Muscle layer of colon (tissue), 2 donors: ENCODE measurements at regions not wholly inside any gene's neighbourhood (a gene's known extent, or its start where the extent isn't known, plus 50 kb on each side); places are given as distances from the start of the nearest gene placed in this dataset.
"Not testable (repeated sequence)": the region's sequence is repeated elsewhere in the genome, so short reads cannot be mapped to it uniquely, and the experiment has no call there.

Experiments
- H3K27ac ChIP-seq: one replicate; pipeline ENCODE4 v1.7.0; 2013; ENCODE audit warnings: low read depth, mild to moderate bottlenecking, low read length, moderate library complexity
- H3K27me3 ChIP-seq, 2 donors: one replicate each; pipeline ENCODE4 v1.7.0; 2013; ENCODE audit warnings: low read length in 2 of 2, mild to moderate bottlenecking in 2 of 2; ENCODE audit not compliant: insufficient read depth in 2 of 2, control insufficient read depth in 1 of 2
- H3K36me3 ChIP-seq: one replicate; pipeline ENCODE4 v1.7.0; 2013; ENCODE audit warnings: mild to moderate bottlenecking, low read length; ENCODE audit not compliant: insufficient read depth
- H3K4me1 ChIP-seq: one replicate; pipeline ENCODE4 v1.7.0; 2013; ENCODE audit warnings: mild to moderate bottlenecking, low read length; ENCODE audit not compliant: insufficient read depth
- H3K4me3 ChIP-seq, 2 donors: one replicate each; pipeline ENCODE4 v1.7.0; 2013; ENCODE audit warnings: low read length in 2 of 2, low read depth in 1 of 2, mild to moderate bottlenecking in 1 of 2, moderate library complexity in 1 of 2
- H3K9ac ChIP-seq: one replicate; pipeline ENCODE4 v1.7.0; 2013; ENCODE audit warnings: low read length
- H3K9me3 ChIP-seq: one replicate; pipeline ENCODE4 v1.7.0; 2013; ENCODE audit warnings: mild to moderate bottlenecking, low read length
- donor health status: abdominal sarcoma.
- donor health status: Adenocarcinoma of cecum.

DNA sequence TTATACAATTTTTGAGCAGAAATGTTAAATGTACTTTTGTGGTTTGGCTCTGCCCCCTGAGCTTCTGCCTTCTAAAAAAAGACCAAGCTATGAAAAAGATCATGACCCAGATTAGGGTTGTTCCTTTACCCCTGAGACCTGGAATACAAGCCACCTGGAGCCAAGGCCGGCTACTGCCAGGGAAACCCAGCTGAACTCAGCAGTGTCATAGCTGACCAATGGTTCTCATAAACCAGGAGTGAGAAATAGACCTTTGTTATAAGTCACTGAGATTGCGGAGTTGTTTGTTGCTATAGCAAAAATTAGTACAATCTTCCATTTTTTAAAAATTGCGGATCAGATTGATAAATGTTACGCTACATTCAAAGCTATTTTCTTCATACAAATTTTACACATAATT lies 1261.7 kb downstream of the ROBO1 start:
- Histone ChIP-seq H3K9ac (no peak overlapping the region), H3K4me1 (no peaks in the 10 kb centered on the region), H3K27me3 (no peaks in the 10 kb centered on the region), H3K4me3 (no peak overlapping the region), H3K9me3 (no peaks in the 10 kb centered on the region), H3K27ac (no peak overlapping the region), H3K36me3 (no peaks in the 10 kb centered on the region)

DNA sequence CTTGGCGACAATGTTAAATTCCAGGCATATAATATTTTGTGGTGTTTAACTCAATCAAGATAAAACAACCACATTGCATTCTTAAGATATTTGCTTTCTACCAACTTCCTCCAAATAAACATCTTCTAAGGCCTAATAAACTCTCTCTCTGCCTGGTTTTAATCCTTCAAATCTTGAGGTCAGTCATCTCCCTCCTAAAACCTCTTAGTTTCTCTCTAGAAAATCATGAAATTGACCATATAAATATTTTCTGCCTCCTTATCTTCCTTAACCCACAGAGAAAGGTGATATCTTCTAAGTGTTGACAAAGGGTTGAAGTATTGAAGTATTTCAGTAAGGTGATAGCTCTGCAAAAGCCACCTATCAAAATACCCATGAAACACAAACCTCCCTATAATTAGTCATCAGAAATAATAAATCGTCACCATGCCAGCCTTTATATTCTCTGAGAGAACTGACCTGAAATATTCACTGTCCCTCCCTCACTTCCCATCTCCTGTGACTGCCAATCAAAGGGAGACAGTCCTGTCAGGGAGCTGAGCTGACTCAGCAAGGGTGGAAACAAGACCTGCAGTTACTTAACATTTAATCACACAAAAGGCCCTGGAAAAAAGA lies 1261.1 kb downstream of the ROBO1 start:
- H3K9me3 ChIP-seq, result no peaks in the 10 kb centered on the region
- H3K4me3 ChIP-seq, result no peak overlapping the region
- H3K4me1 ChIP-seq, result no peaks in the 10 kb centered on the region
- no peaks in the 10 kb centered on the region for H3K36me3 ChIP-seq
- no peaks in the 10 kb centered on the region for H3K27me3 ChIP-seq
- no peak overlapping the region for H3K9ac ChIP-seq
- H3K27ac ChIP-seq, result no peak overlapping the region

DNA sequence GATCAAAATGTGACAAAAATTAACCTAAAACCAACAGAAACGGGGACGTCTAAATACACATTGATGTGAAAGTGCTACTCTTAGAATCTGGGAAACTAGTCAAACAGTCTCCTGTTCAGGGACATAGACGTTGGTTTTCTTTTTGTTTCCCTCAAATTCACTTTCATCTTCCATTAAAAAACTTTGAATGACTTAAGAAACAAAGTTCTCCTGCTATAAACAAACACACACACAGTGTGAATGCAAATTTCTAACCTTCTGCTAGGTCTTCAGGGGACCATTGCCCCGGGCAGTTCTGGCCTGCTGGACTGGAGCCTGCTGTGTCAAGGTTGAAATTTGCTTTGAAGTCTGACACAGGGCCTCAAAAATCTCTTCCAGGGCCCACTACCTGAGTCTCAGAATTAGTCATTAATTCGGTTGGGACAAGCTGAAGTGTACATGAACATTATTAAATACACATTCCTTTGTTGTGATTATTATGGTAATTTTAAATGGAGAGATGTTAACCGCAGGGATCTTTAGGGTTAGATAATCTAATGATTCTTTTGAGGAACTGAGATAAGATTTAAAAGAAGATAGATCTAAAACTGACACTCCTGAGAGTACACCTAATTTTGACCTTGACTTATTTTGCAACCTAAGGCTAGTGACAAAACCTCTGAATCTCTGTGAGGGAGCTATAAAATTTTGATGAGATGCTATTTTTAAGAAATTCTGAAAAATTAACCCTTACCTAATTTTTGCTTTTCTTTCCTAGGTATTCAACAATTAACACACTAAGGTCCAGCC lies 1260.4 kb downstream of the ROBO1 start:
- Histone ChIP-seq H3K4me3 (no peak overlapping the region), H3K9me3 (no peaks in the 10 kb centered on the region), H3K36me3 (no peaks in the 10 kb centered on the region), H3K9ac (no peak overlapping the region), H3K27me3 (no peaks in the 10 kb centered on the region), H3K4me1 (no peaks in the 10 kb centered on the region), H3K27ac (no peak overlapping the region)

DNA sequence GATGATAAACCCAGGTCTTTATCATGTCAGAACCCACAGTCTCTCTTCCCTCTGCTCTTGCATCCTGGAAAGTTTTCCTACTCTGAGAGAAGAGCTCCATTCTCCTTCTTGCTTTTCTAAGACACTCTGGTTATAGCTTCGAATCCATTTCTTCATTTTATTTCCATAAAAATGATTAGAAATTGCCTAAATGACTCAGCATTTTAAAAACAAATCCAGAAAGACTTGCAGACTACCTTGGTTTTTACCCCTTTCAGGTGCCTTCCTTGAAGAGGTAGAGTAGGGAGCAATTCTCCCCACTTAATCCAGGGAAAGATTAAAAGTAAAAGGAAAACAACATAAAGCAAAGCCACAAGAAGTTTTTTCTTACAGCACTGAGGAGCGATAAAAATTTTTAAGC lies 1256.0 kb downstream of the ROBO1 start:
- H3K4me1 ChIP-seq, result no peaks in the 10 kb centered on the region
- H3K36me3 ChIP-seq, result no peaks in the 10 kb centered on the region
- H3K9me3 ChIP-seq, result no peaks in the 10 kb centered on the region
- H3K27ac ChIP-seq, result no peak overlapping the region
- H3K27me3 ChIP-seq, result no peaks in the 10 kb centered on the region
- no peak overlapping the region for H3K4me3 ChIP-seq
- H3K9ac ChIP-seq, result no peak overlapping the region

DNA sequence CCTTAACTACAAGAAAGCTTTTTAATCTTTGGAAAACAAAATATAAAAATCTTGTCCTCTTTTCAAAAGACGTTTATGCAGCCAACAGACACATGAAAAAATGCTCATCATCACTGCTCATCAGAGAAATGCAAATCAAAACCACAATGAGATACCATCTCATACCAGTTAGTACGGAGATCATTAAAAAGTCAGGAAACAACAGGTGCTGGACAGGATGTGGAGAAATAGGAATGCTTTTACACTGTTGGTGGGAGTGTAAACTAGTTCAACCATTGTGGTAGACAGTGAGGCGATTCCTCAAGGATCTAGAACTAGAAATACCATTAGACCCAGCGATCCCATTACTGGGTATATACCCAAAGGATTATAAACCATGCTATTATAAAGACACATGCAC lies 1255.0 kb downstream of the ROBO1 start:
- H3K9me3 ChIP-seq, H3K27ac ChIP-seq, H3K36me3 ChIP-seq, H3K4me3 ChIP-seq, H3K9ac ChIP-seq, H3K27me3 ChIP-seq, H3K4me1 ChIP-seq: not testable (repeated sequence)

DNA sequence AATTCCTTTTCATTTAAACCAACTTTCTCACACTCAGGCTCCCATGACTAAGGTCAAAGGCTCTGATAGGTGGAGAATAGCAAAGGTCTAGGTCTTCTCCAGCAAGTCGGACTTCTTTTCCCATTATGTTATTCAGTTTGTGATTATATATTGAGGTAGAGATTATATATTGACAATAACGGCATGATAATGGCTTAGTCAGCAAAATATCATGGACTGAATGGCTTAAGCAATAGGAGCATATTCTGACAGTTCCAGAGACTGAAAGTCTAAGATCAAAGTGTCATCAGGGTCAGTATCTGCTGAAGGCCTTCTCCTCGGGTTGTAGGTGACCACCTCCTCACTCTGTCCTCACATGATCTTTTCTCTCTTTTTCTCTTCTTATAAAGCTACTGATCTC lies 1251.4 kb downstream of the ROBO1 start:
- no peaks in the 10 kb centered on the region for H3K36me3 ChIP-seq
- H3K27me3 ChIP-seq, result no peaks in the 10 kb centered on the region
- H3K9ac ChIP-seq, result no peak overlapping the region
- no peaks in the 10 kb centered on the region for H3K9me3 ChIP-seq
- H3K27ac ChIP-seq, result no peak overlapping the region
- no peaks in the 10 kb centered on the region for H3K4me1 ChIP-seq
- H3K4me3 ChIP-seq, result no peak overlapping the region

DNA sequence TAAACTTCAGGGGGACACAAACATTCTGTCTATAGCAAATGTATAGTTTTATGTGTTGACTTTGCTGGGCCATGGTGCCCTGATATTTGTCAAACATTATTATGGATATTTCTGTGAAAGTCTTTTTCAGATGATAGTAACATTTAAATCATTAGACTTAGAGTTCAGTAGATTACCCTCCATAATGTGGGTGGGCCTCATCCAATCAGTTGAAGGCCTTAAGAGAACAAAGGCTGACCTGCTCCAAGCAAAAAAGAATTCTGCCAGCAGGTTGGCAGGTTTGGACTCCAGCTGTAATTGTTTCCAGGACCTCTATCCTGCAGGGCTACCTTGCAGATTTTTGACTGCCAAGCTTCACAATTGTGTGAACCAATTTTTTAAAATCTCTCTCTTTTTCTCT lies 1250.9 kb downstream of the ROBO1 start:
- no peak overlapping the region for H3K4me3 ChIP-seq
- H3K27ac ChIP-seq, result no peak overlapping the region
- H3K27me3 ChIP-seq, result no peaks in the 10 kb centered on the region
- H3K9ac ChIP-seq, result no peak overlapping the region
- H3K9me3 ChIP-seq, result no peaks in the 10 kb centered on the region
- no peaks in the 10 kb centered on the region for H3K36me3 ChIP-seq
- H3K4me1 ChIP-seq, result no peaks in the 10 kb centered on the region

DNA sequence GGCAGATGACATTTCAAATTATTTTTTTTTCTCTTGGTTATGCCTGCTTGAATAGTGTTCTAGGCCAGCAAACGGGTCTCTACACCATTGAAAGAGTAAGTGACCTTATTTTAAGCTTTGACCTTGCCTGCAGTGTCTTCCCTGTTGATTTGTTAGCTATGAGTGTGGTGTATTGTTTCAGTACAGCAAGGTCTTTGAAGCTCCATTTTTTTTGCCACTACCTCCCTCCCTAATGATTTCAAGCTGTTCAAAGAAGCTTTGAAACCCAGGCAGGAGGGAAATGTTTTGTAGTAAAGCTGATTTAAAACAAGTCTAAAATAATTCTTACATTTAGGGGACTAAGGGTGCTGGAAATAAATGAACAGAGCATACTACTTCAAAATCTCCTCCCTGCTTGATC lies 1249.8 kb downstream of the ROBO1 start:
- Histone ChIP-seq H3K9ac (no peak overlapping the region), H3K36me3 (no peaks in the 10 kb centered on the region), H3K27ac (no peak overlapping the region), H3K9me3 (no peaks in the 10 kb centered on the region), H3K4me1 (no peaks in the 10 kb centered on the region), H3K4me3 (no peak overlapping the region), H3K27me3 (no peaks in the 10 kb centered on the region)

DNA sequence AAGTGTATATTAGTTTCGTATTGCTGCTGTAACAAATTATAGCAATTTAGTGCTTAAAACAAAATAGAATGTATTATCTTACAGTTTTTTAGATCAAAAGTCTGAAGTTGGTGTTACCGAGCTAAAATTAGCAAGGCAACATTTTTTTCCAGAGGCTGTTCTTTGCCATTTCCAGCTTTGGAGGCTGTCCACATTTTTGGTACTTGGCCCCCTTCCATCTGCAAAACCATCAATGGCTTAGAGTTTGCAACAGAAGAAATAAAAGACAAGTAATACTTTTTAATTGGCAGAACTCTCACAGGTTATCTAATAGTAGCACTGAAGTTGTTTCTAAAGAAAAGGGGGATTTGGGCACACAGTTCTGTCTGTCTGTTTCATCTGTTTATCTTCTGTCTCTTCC lies 1248.5 kb downstream of the ROBO1 start:
- no peak overlapping the region for H3K4me3 ChIP-seq
- H3K9me3 ChIP-seq, result no peaks in the 10 kb centered on the region
- no peak overlapping the region for H3K9ac ChIP-seq
- H3K36me3 ChIP-seq, result no peaks in the 10 kb centered on the region
- no peak overlapping the region for H3K27ac ChIP-seq
- no peaks in the 10 kb centered on the region for H3K27me3 ChIP-seq
- no peaks in the 10 kb centered on the region for H3K4me1 ChIP-seq

DNA sequence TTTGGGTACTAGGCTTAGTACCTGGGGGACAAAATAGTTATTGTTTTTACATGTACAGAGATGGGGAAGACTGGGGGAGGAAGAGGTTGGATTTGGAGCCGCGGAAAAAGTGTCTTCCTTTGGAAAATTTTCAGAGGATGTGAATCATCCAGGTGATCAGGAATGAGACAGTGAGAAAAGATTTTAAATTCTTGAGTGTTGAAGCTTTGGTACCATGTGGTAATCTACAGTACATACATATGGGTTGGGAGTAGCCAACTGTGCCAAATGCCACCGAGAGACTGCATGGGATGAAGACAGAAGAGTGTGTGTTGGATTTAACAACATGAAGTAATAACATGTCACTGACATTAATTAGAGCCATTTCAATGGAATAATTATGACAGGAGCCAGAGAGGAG lies 1238.2 kb downstream of the ROBO1 start:
- Histone ChIP-seq H3K9ac (no peak overlapping the region), H3K4me1 (no peaks in the 10 kb centered on the region), H3K9me3 (no peaks in the 10 kb centered on the region), H3K36me3 (no peaks in the 10 kb centered on the region), H3K27me3 (no peaks in the 10 kb centered on the region), H3K4me3 (no peak overlapping the region), H3K27ac (no peak overlapping the region)

DNA sequence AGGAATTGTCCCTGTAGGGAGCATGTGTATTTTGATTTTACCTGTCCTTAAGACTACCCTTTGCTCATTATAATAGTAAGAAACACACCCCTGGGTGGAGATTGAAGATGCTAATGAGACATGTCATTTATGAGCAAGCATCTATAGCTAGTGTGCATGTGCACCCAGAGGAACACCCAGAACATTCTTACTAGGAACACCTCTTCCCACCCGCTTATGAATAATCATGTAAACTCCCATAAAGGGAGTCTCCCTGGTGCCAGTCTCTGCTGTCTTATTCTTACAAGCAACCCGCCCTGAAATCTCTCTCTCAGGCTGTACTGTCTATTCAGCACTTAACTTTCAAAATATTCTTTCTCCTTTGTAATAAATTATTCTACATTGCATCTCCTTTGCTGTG lies 1227.3 kb downstream of the ROBO1 start:
- no peak overlapping the region for H3K27ac ChIP-seq
- H3K36me3 ChIP-seq, result no peaks in the 10 kb centered on the region
- no peak overlapping the region for H3K9ac ChIP-seq
- H3K9me3 ChIP-seq, result no peaks in the 10 kb centered on the region
- H3K4me3 ChIP-seq, result no peak overlapping the region
- H3K4me1 ChIP-seq, result no peaks in the 10 kb centered on the region
- H3K27me3 ChIP-seq, result no peaks in the 10 kb centered on the region

DNA sequence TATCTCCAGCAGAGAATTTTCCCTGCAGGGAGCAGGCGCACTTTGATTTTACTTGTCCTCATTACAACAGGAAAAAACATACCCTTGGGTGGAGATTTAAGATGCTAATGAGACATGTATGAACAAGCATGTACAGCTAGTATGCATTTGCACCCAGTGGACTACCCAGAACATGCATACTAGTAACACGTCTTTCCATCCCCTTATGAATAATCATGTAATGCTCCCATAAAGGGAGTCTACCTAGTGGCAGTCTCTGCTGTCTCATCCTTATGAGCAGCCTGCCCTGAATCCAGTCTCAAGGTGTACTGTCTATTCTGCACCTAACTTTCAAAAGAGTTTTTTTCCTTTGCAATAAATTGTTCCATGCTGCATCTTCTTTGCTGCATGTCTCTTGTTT lies 1222.0 kb downstream of the ROBO1 start:
- Histone ChIP-seq H3K9me3 (no peaks in the 10 kb centered on the region), H3K27me3 (no peaks in the 10 kb centered on the region), H3K9ac (no peak overlapping the region), H3K27ac (no peak overlapping the region), H3K36me3 (no peaks in the 10 kb centered on the region), H3K4me1 (no peaks in the 10 kb centered on the region), H3K4me3 (no peak overlapping the region)
